ENCODE measurements at regions not wholly inside any gene's neighbourhood (a gene's known extent, or its start where the extent isn't known, plus 50 kb on each side); places are given as distances from the start of the nearest gene placed in this dataset.

DNA sequence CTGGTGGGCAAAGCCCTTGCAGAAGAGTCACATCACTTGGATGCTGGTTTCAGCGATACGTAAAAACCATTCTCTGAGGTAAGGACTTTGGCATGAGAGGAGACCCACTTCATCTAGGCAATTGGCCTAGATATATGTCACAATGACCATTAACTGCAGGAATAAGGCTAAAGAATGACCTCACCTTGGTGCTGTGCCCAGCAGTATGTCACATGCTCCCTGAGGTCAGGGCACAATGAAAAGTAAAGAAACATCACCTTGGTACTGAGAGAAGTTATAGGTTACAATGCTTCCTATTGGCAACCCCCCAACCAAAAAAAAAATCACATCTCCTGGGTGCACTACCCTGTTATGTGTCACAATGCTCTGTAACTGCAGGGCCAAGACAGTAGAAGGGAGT is 1008.8 kb upstream of the AMELY start:
- Histone ChIP-seq H3K9me2 (ENCODE audit: low read depth, low read length) (no peaks in the 10 kb centered on the region), H3K27me3 (ENCODE audit: insufficient read depth, low read length) (no peaks in the 10 kb centered on the region), H3K9ac (ENCODE audit: low read length) (no peak overlapping the region), H4K20me1 (ENCODE audit: insufficient read depth, low read length) (no peaks in the 10 kb centered on the region), H3K9me3 (ENCODE audit: low read length) (no peaks in the 10 kb centered on the region), H3K4me3 (ENCODE audit: low read depth, low read length, poor library complexity, severe bottlenecking) (no peak overlapping the region), H3K79me2 (ENCODE audit: insufficient read depth, low read length) (no peaks in the 10 kb centered on the region), H3K36me3 (ENCODE audit: insufficient read depth, low read length) (no peaks in the 10 kb centered on the region), H3K4me2 (ENCODE audit: low read length) (no peak overlapping the region), H2AFZ (ENCODE audit: low read length) (no peak overlapping the region), H3K27ac (ENCODE audit: low read depth, low read length, poor library complexity, severe bottlenecking) (no peak overlapping the region), H3K4me1 (ENCODE audit: insufficient read depth, low read length, severe bottlenecking) (no peaks in the 10 kb centered on the region), H3F3A (ENCODE audit: insufficient read depth, low read length) (no peaks in the 10 kb centered on the region)
- TF ChIP-seq EZH2 (IDR thresholded peaks at IDR 0.05; ENCODE audit: borderline replicate concordance, low read length): no peak
- TF ChIP-seq, protein P1, sequence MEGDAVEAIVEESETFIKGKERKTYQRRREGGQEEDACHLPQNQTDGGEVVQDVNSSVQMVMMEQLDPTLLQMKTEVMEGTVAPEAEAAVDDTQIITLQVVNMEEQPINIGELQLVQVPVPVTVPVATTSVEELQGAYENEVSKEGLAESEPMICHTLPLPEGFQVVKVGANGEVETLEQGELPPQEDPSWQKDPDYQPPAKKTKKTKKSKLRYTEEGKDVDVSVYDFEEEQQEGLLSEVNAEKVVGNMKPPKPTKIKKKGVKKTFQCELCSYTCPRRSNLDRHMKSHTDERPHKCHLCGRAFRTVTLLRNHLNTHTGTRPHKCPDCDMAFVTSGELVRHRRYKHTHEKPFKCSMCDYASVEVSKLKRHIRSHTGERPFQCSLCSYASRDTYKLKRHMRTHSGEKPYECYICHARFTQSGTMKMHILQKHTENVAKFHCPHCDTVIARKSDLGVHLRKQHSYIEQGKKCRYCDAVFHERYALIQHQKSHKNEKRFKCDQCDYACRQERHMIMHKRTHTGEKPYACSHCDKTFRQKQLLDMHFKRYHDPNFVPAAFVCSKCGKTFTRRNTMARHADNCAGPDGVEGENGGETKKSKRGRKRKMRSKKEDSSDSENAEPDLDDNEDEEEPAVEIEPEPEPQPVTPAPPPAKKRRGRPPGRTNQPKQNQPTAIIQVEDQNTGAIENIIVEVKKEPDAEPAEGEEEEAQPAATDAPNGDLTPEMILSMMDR (IDR thresholded peaks at IDR 0.05; ENCODE audit: low read length): no peak

DNA sequence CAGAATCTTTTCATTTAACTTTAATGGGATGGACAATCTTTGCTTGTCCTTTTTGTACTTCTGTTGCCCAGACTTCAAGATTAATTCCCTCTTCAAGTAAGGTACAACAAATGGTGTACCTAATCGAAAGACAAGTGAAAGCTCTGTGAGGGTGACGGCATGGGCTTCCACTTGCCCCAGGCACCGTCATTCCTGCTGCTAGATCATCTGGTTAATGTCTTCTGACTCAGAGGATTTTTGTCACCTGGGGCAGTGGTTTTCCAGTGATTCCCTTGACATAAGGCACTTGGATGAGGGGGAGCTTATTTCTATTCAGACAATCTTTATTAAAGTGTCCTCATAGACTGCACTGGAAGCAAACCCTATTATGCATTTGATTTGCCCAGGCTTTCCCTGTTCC is 977.0 kb upstream of the AMELY start:
- Histone ChIP-seq H3K4me3 (ENCODE audit: low read depth, low read length, poor library complexity, severe bottlenecking) (no peak overlapping the region), H3K4me1 (ENCODE audit: insufficient read depth, low read length, severe bottlenecking) (no peaks in the 10 kb centered on the region), H4K20me1 (ENCODE audit: insufficient read depth, low read length) (no peaks in the 10 kb centered on the region), H3K4me2 (ENCODE audit: low read length) (no peak overlapping the region), H3K9ac (ENCODE audit: low read length) (no peak overlapping the region), H3K79me2 (ENCODE audit: insufficient read depth, low read length) (no peaks in the 10 kb centered on the region), H3K27me3 (ENCODE audit: insufficient read depth, low read length) (no peaks in the 10 kb centered on the region), H3K9me3 (ENCODE audit: low read length) (no peaks in the 10 kb centered on the region), H2AFZ (ENCODE audit: low read length) (no peak overlapping the region), H3F3A (ENCODE audit: insufficient read depth, low read length) (no peaks in the 10 kb centered on the region), H3K27ac (ENCODE audit: low read depth, low read length, poor library complexity, severe bottlenecking) (no peak overlapping the region), H3K36me3 (ENCODE audit: insufficient read depth, low read length) (no peaks in the 10 kb centered on the region), H3K9me2 (ENCODE audit: low read depth, low read length) (no peaks in the 10 kb centered on the region)
- TF ChIP-seq, protein P1 (IDR thresholded peaks at IDR 0.05; ENCODE audit: low read length): no peak
- no peak for TF ChIP-seq EZH2 (IDR thresholded peaks at IDR 0.05; ENCODE audit: borderline replicate concordance, low read length)

DNA sequence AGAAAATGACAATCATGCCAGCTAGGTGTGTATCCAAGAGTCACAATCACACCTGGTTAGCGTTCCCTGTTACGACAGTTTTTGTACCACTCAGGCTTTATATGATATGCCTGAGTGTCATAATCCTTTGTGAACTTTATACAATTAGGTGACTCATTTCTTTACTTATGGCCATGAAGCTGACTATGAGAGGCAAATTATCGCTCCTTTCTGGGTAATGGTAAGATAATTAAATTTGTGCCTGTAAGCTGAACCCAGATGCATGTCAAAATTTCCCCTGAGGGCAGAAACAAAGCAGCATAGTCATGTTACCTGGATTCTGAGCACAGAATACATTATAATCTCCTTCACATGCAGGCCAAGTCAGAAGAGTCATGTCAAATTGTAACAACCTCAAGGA is 970.1 kb upstream of the AMELY start:
- Histone ChIP-seq H3K36me3 (ENCODE audit: insufficient read depth, low read length) (no peaks in the 10 kb centered on the region), H3K4me2 (ENCODE audit: low read length) (no peak overlapping the region), H3K27me3 (ENCODE audit: insufficient read depth, low read length) (no peaks in the 10 kb centered on the region), H3K27ac (ENCODE audit: low read depth, low read length, poor library complexity, severe bottlenecking) (no peak overlapping the region), H2AFZ (ENCODE audit: low read length) (no peak overlapping the region), H4K20me1 (ENCODE audit: insufficient read depth, low read length) (no peaks in the 10 kb centered on the region), H3K9me2 (ENCODE audit: low read depth, low read length) (no peaks in the 10 kb centered on the region), H3K79me2 (ENCODE audit: insufficient read depth, low read length) (no peaks in the 10 kb centered on the region), H3F3A (ENCODE audit: insufficient read depth, low read length) (no peaks in the 10 kb centered on the region), H3K4me3 (ENCODE audit: low read depth, low read length, poor library complexity, severe bottlenecking) (no peak overlapping the region), H3K9ac (ENCODE audit: low read length) (no peak overlapping the region), H3K9me3 (ENCODE audit: low read length) (no peaks in the 10 kb centered on the region), H3K4me1 (ENCODE audit: insufficient read depth, low read length, severe bottlenecking) (no peaks in the 10 kb centered on the region)
- no peak for TF ChIP-seq EZH2 (IDR thresholded peaks at IDR 0.05; ENCODE audit: borderline replicate concordance, low read length)
- TF ChIP-seq, protein P1 (IDR thresholded peaks at IDR 0.05; ENCODE audit: low read length): no peak
